Skeletal muscle tissue (tissue), 3 donors: ENCODE measurements at regions not wholly inside any gene's neighbourhood (a gene's known extent, or its start where the extent isn't known, plus 50 kb on each side); places are given as distances from the start of the nearest gene placed in this dataset.

ENCODE experiments used
- H3K27ac ChIP-seq: one replicate; pipeline ENCODE4 v1.7.0; 2013; ENCODE audit warnings: mild to moderate bottlenecking, low read depth, low read length, inconsistent platforms
- H3K27me3 ChIP-seq, 3 donors: one replicate each; pipeline ENCODE4 v1.7.0; 2013; ENCODE audit warnings: low read length in 3 of 3; ENCODE audit not compliant: control insufficient read depth in 3 of 3, insufficient read depth in 3 of 3
- H3K36me3 ChIP-seq, 3 donors: one replicate each; pipeline ENCODE4 v1.7.0; 2013; ENCODE audit warnings: low read length in 3 of 3; ENCODE audit not compliant: control insufficient read depth in 3 of 3, insufficient read depth in 3 of 3
- H3K4me1 ChIP-seq, 3 donors: one replicate each; pipeline ENCODE4 v1.7.0; 2013; ENCODE audit warnings: low read length in 3 of 3, mild to moderate bottlenecking in 3 of 3; ENCODE audit not compliant: control insufficient read depth in 3 of 3, insufficient read depth in 3 of 3
- H3K4me3 ChIP-seq, 3 donors: one replicate each; pipeline ENCODE4 v1.7.0; 2013; ENCODE audit warnings: low read length in 3 of 3
- H3K9ac ChIP-seq, 3 donors: one replicate each; pipeline ENCODE4 v1.7.0; 2013; ENCODE audit warnings: low read length in 3 of 3, mild to moderate bottlenecking in 3 of 3, moderate library complexity in 2 of 3, low read depth in 1 of 3
- H3K9me3 ChIP-seq, 3 donors: one replicate each; pipeline ENCODE4 v1.7.0; 2013; ENCODE audit warnings: low read length in 3 of 3; ENCODE audit not compliant: control insufficient read depth in 3 of 3
- donor health status: Osteomylitis.

GRCh38 chr2:72043985-72044384 lies 103.7 kb downstream of the CYP26B1 start:
- H3K4me1 ChIP-seq = no peaks in the 10 kb centered on the region
- no peak overlapping the region for H3K4me3 ChIP-seq
- peaks cover 0 to 2% (median 0%) of the 10 kb centered on the region in 3 donors for H3K9me3 ChIP-seq
- H3K27me3 ChIP-seq = no peaks in the 10 kb centered on the region
- no peaks in the 10 kb centered on the region for H3K36me3 ChIP-seq
- H3K27ac ChIP-seq = no peak overlapping the region
- no peak overlapping the region for H3K9ac ChIP-seq

GRCh38 chr2:72041638-72042111 lies 106.0 kb downstream of the CYP26B1 start:
- no peak overlapping the region for H3K9ac ChIP-seq

GRCh38 chr2:72040629-72041571 lies 106.8 kb downstream of the CYP26B1 start:
- H3K9ac ChIP-seq = no peak overlapping the region

More at GRCh38 chr2:72041638-72042111, 106.0 kb downstream of the CYP26B1 start:
- no peak overlapping the region for H3K4me3 ChIP-seq
- no peaks in the 10 kb centered on the region for H3K36me3 ChIP-seq
- H3K27me3 ChIP-seq = peaks cover 0 to 5% (median 4%) of the 10 kb centered on the region in 3 donors
- H3K4me1 ChIP-seq = no peaks in the 10 kb centered on the region
- H3K9me3 ChIP-seq = peaks cover 0 to 2% (median 0%) of the 10 kb centered on the region in 3 donors
- no peak overlapping the region for H3K27ac ChIP-seq

GRCh38 chr2:72038524-72038923 lies 109.1 kb downstream of the CYP26B1 start:
- H3K9ac ChIP-seq = no peak overlapping the region
- H3K27ac ChIP-seq = no peak overlapping the region
- H3K36me3 ChIP-seq = no peaks in the 10 kb centered on the region
- H3K9me3 ChIP-seq = no peaks in the 10 kb centered on the region
- H3K4me1 ChIP-seq = peaks cover 0 to 2% (median 0%) of the 10 kb centered on the region in 3 donors
- H3K4me3 ChIP-seq = no peak overlapping the region
- H3K27me3 ChIP-seq = peaks cover 0 to 5% (median 5%) of the 10 kb centered on the region in 3 donors

More at GRCh38 chr2:72040629-72041571, 106.8 kb downstream of the CYP26B1 start:
- peaks cover 0 to 2% (median 0%) of the 10 kb centered on the region in 3 donors for H3K9me3 ChIP-seq
- no peak overlapping the region for H3K4me3 ChIP-seq
- H3K4me1 ChIP-seq = no peaks in the 10 kb centered on the region
- H3K27me3 ChIP-seq = peaks cover 0 to 5% (median 5%) of the 10 kb centered on the region in 3 donors
- no peaks in the 10 kb centered on the region for H3K36me3 ChIP-seq
- no peak overlapping the region for H3K27ac ChIP-seq

GRCh38 chr2:72037261-72037666 lies 110.4 kb downstream of the CYP26B1 start:
- H3K27me3 ChIP-seq = peaks cover 0 to 9% (median 5%) of the 10 kb centered on the region in 3 donors
- no peaks in the 10 kb centered on the region for H3K36me3 ChIP-seq
- H3K9me3 ChIP-seq = no peaks in the 10 kb centered on the region
- H3K9ac ChIP-seq = no peak overlapping the region
- H3K4me3 ChIP-seq = no peak overlapping the region
- peaks cover 0 to 2% (median 0%) of the 10 kb centered on the region in 3 donors for H3K4me1 ChIP-seq
- no peak overlapping the region for H3K27ac ChIP-seq

GRCh38 chr2:72036595-72036994 lies 111.1 kb downstream of the CYP26B1 start:
- H3K9ac ChIP-seq = no peak overlapping the region
- H3K4me3 ChIP-seq = no peak overlapping the region
- peaks cover 0 to 2% (median 0%) of the 10 kb centered on the region in 3 donors for H3K4me1 ChIP-seq
- H3K27ac ChIP-seq = no peak overlapping the region
- peaks cover 0 to 9% (median 5%) of the 10 kb centered on the region in 3 donors for H3K27me3 ChIP-seq
- H3K9me3 ChIP-seq = no peaks in the 10 kb centered on the region
- no peaks in the 10 kb centered on the region for H3K36me3 ChIP-seq

GRCh38 chr2:72036173-72036545 lies 111.5 kb downstream of the CYP26B1 start:
- Histone ChIP-seq H3K9ac (no peak overlapping the region), H3K27me3 (peaks cover 0 to 9% (median 5%) of the 10 kb centered on the region in 3 donors), H3K27ac (no peak overlapping the region), H3K4me1 (peaks cover 0 to 2% (median 0%) of the 10 kb centered on the region in 3 donors), H3K9me3 (no peaks in the 10 kb centered on the region), H3K36me3 (no peaks in the 10 kb centered on the region), H3K4me3 (no peak overlapping the region)

- H3K4me1 ChIP-seq = peaks cover 0 to 2% (median 0%) of the 10 kb centered on the region in 3 donors
- no peak overlapping the region for H3K9ac ChIP-seq
- H3K27me3 ChIP-seq = peaks cover 0 to 9% (median 5%) of the 10 kb centered on the region in 3 donors
- no peak overlapping the region for H3K27ac ChIP-seq
- H3K36me3 ChIP-seq = no peaks in the 10 kb centered on the region
- no peaks in the 10 kb centered on the region for H3K9me3 ChIP-seq
- H3K4me3 ChIP-seq = no peak overlapping the region
Measured at GRCh38 chr2:72035518-72036172, 112.0 kb downstream of the CYP26B1 start.

- no peaks in the 10 kb centered on the region for H3K9me3 ChIP-seq
- H3K4me3 ChIP-seq = no peak overlapping the region
- H3K4me1 ChIP-seq = peaks cover 0 to 2% (median 0%) of the 10 kb centered on the region in 3 donors
- H3K27ac ChIP-seq = no peak overlapping the region
- no peak overlapping the region for H3K9ac ChIP-seq
- peaks cover 0 to 9% (median 5%) of the 10 kb centered on the region in 3 donors for H3K27me3 ChIP-seq
- no peaks in the 10 kb centered on the region for H3K36me3 ChIP-seq
Measured at GRCh38 chr2:72034353-72035095, 113.1 kb downstream of the CYP26B1 start.
